ENCODE measurements at regions not wholly inside any gene's neighbourhood (a gene's known extent, or its start where the extent isn't known, plus 50 kb on each side); places are given as distances from the start of the nearest gene placed in this dataset.

GRCh38 chr10:29923416-29923965 lies 135.9 kb downstream of the JCAD start:
- DNase-seq = no peak

GRCh38 chr10:29922892-29923291 lies 136.5 kb downstream of the JCAD start:
- DNase-seq = no peak

- no peak for DNase-seq
These were observed 137.2 kb downstream of the JCAD start for GRCh38 chr10:29922226-29922625.

- DNase-seq = peak; percentile 75
These were observed 138.3 kb downstream of the JCAD start for GRCh38 chr10:29921071-29921446.

GRCh38 chr10:29920408-29921070 lies 138.8 kb downstream of the JCAD start:
- DNase-seq = no peak

GRCh38 chr10:29918623-29919400 lies 140.6 kb downstream of the JCAD start:
- DNase-seq = no peak

GRCh38 chr10:29917311-29917710 lies 142.1 kb downstream of the JCAD start:
- no peak for DNase-seq

- no peak for DNase-seq
These were observed 142.7 kb downstream of the JCAD start for GRCh38 chr10:29916669-29917068.

- DNase-seq = no peak
These were observed 144.2 kb downstream of the JCAD start for GRCh38 chr10:29914986-29915785.

GRCh38 chr10:29908962-29909361 lies 150.4 kb downstream of the JCAD start:
- DNase-seq = no peak

GRCh38 chr10:29900865-29901264 lies 158.5 kb downstream of the JCAD start:
- no peak for DNase-seq

GRCh38 chr10:29897999-29898716 lies 161.2 kb downstream of the JCAD start:
- DNase-seq = no peak

- no peak for DNase-seq
These were observed 162.0 kb downstream of the JCAD start for GRCh38 chr10:29897430-29897829.

- DNase-seq = no peak
These were observed 163.3 kb downstream of the JCAD start for GRCh38 chr10:29896053-29896452.

- DNase-seq = no peak
These were observed 163.9 kb downstream of the JCAD start for GRCh38 chr10:29895456-29895855.

GRCh38 chr10:29888321-29888720 lies 171.1 kb downstream of the JCAD start:
- DNase-seq = no peak

GRCh38 chr10:29886299-29886698 lies 173.1 kb downstream of the JCAD start:
- no peak for DNase-seq

GRCh38 chr10:29883231-29883630 lies 176.2 kb downstream of the JCAD start:
- DNase-seq = no peak

GRCh38 chr10:29882766-29883165 lies 176.6 kb downstream of the JCAD start:
- DNase-seq = no peak

- DNase-seq = no peak
These were observed 177.6 kb downstream of the JCAD start for GRCh38 chr10:29881811-29882210.

- no peak for DNase-seq
These were observed 178.0 kb downstream of the JCAD start for GRCh38 chr10:29881336-29881771.

GRCh38 chr10:29880856-29881255 lies 178.5 kb downstream of the JCAD start:
- DNase-seq = no peak

GRCh38 chr10:29879862-29880261 lies 179.5 kb downstream of the JCAD start:
- no peak for DNase-seq
